HG02981 (cell line): ENCODE measurements at regions not wholly inside any gene's neighbourhood (a gene's known extent, or its start where the extent isn't known, plus 50 kb on each side); places are given as distances from the start of the nearest gene placed in this dataset.
"Not testable (repeated sequence)": the region's sequence is repeated elsewhere in the genome, so short reads cannot be mapped to it uniquely, and the experiment has no call there.

Experiments
- ATAC-seq: cut with Tn5 transposase; IDR thresholded peaks from one replicate; pipeline ENCODE4 v1.9.1; 2021; ENCODE audit warnings: mild to moderate bottlenecking, moderate library complexity; ENCODE audit not compliant: unreplicated experiment

- no peak for ATAC-seq
Observed at GRCh38 chr21:20802201-20802600, 196.0 kb upstream of the NCAM2 start.

GRCh38 chr21:20802631-20803260, 195.5 kb upstream of the NCAM2 start:
- ATAC-seq: no peak

- no peak for ATAC-seq
Observed at GRCh38 chr21:20811702-20812101, 186.5 kb upstream of the NCAM2 start.

- ATAC-seq: no peak
Observed at GRCh38 chr21:20814090-20814489, 184.1 kb upstream of the NCAM2 start.

GRCh38 chr21:20822666-20823065, 175.5 kb upstream of the NCAM2 start:
- no peak for ATAC-seq

GRCh38 chr21:20852866-20853265, 145.3 kb upstream of the NCAM2 start:
- ATAC-seq: no peak

GRCh38 chr21:20856926-20857325, 141.3 kb upstream of the NCAM2 start:
- ATAC-seq: no peak

DNA sequence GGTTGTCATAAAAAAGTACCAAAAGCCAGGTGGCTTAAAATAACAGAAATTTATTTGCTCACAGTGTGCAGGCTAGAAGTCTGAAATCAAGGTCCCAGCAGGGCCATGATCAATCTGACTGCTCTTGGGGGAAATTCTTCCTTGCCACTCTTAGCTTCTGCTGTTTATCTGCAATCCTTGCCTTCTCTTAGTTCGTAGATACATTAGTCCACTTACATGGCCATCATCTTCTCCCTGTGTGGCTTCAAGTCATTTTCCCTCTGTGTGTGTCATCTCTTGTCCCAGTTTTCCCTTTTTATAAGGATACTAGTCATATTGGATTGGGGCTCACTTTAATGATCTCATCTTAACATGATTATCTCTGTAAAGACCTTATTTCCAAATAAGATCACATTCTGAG, 124.0 kb upstream of the NCAM2 start:
- no peak for ATAC-seq

DNA sequence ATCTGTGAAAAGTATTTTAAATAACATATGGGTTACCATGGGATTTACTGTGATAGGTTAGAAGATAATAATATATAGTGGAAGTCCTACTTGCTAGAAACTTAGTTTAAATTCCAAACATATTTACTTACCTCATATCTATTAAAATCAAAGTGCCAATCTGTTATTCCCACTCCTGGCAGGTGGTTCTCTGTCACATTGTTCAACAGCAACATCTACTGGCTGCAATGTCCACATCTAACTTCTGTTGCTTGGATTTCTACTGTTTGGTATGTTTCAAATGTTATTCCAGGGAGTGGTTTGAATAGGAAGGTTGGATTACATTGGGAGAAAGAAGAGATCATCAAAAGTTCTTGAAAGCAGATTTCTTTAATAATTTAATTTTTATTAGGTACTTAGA, 122.5 kb upstream of the NCAM2 start:
- no peak for ATAC-seq

DNA sequence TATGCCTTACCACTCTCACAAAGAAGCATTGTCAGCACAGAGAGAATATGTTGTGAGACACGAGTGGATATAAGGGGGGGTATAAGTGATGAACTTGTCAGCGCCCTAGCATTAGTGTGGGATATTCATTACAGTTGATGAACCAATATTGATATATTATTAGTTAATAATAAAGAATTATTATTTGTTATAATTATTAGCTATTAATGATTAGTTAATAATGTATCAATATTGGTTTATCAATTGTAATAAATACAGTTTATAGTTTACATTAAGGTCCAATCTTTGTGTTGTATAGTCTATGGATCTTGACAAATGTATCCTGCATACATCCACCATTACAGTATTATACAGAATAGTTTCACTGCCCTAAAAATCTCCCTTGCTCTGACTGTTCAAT, 120.2 kb upstream of the NCAM2 start:
- no peak for ATAC-seq

- no peak for ATAC-seq
Observed at GRCh38 chr21:20882462-20883407, 115.5 kb upstream of the NCAM2 start.

GRCh38 chr21:20883408-20883800, 114.8 kb upstream of the NCAM2 start:
- ATAC-seq: no peak

- no peak for ATAC-seq
Observed at GRCh38 chr21:20902511-20902910, 95.7 kb upstream of the NCAM2 start.

- no peak for ATAC-seq
Observed at GRCh38 chr21:20902998-20903397, 95.2 kb upstream of the NCAM2 start.

- not testable (repeated sequence) for ATAC-seq
Observed at GRCh38 chr21:20927555-20927954, 70.7 kb upstream of the NCAM2 start.

DNA sequence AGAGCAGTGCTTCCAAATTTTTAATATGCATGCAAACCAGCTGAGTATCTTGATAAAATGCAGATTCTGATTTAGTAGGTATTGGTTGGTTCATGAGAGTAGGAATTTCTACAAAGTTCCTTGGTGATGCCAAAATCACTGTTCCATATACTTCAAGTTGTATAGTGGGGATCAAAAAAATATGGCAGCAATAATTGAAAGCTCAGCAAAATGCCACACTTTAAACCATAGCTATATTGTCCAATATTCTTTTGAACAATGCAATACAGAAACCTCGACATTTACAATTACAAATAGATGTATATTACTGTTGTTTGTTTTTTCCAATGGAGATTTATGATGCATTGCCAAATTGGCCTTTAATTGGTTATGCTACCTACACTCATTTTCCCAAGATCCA, 55.7 kb upstream of the NCAM2 start:
- ATAC-seq: no peak

GRCh38 chr21:20943561-20943997, 54.6 kb upstream of the NCAM2 start:
- no peak for ATAC-seq

GRCh38 chr21:20944139-20944538, 54.1 kb upstream of the NCAM2 start:
- no peak for ATAC-seq

DNA sequence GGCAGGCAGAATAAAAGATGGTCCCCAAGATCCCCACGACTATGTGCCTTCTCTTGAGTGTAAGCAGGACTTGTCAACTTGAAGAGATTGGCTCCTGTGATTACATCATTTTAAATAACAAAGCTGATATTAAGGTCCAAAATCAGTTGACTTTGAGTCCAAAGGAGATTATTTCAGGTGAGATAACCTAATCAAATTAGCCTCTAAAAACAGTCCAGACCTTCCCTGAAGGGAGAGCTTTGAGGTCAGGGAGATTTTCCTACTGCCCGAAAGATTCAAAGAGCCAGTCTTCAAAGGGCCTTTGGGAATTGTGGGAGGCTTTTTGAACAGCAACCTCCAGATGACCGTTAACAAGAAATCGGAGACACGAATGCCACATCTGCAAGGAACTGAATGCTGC, 51.5 kb upstream of the NCAM2 start:
- ATAC-seq: no peak
